ENCODE measurements at regions not wholly inside any gene's neighbourhood (a gene's known extent, or its start where the extent isn't known, plus 50 kb on each side); places are given as distances from the start of the nearest gene placed in this dataset.

- TF ChIP-seq CTCF (IDR thresholded peaks at IDR 0.05) = no peak
- Histone ChIP-seq H3K4me3 (no peak overlapping the region), H3K27ac (no peak overlapping the region)
- DNase-seq (ENCODE audit: low spot score) = no peak
These were observed 139.3 kb upstream of the PRMT8 start for GRCh38 chr12:3351731-3352130.

DNA sequence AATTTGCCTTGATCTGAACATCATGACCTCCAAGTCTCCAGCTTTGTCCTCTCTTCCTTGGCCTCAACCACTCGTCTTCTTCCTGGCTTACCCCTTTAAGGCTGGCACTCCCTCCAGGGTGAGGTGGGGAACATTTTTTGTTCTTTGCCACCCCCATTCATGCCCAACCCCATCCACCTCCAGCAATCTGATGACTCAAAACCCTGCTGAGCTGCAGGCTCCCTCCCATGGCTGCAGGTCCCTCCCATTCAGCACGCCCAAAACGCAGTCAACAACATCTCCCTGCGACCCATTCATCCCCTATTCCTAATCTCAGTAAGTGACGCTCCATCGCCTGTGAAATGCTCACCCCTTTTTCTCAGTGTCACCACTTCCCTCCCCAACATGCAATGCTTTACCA, 138.8 kb upstream of the PRMT8 start:
- Histone ChIP-seq H3K27ac (no peak overlapping the region), H3K4me3 (no peak overlapping the region)
- DNase-seq (ENCODE audit: low spot score) = no peak
- TF ChIP-seq CTCF (IDR thresholded peaks at IDR 0.05) = no peak

- Histone ChIP-seq H3K4me3 (no peak overlapping the region), H3K27ac (no peak overlapping the region)
- TF ChIP-seq CTCF (IDR thresholded peaks at IDR 0.05) = no peak
- DNase-seq (ENCODE audit: low spot score) = no peak
These were observed 137.4 kb upstream of the PRMT8 start for GRCh38 chr12:3353621-3354020.

DNA sequence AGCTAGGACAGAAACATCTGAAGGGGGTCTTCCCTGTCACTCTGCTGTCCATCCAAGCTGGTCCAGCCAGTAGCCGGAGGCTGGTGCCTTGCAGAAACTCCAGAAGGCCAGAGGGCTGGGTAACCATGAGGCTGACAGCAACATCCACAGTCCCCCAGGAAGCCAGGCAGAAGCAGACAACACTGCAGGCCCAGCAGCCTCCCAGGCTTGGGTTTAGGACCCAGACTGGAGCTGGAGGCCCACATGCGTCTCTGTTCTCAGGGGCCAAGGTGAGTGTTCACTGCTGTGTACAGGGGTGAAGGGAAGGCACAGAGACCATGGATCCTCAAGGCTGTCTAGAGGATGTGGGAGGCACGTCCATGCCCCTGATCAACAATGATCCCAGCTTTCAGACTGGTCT, 136.4 kb upstream of the PRMT8 start:
- H3K4me3 ChIP-seq = no peak overlapping the region
- no peak overlapping the region for H3K27ac ChIP-seq
- no peak for TF ChIP-seq CTCF (IDR thresholded peaks at IDR 0.05)
- no peak for DNase-seq (ENCODE audit: low spot score)

DNA sequence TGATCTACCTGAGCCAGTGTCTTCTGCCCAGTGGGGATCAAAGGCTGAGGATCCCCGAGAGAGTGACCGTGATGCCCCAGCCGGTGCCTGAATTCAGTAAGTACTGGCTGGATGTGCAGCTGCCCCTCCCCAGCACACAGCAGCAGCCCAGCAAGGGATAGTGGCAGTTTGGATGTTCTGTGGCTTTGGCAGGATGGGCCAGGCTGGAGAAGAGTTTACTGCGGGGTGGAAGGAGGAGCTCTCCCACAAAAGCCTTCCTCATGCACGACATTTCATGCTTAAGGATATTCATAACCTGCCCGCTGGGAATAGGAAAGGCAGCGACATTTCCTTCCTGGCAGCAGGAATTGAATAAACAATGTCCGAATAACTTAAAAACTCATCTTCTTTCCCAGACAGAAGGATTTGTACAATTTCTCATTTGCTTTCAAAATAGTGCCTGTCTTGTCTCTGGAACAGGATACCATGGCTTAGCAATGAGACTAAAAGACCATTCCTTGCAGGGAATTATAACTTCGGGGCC, 135.6 kb upstream of the PRMT8 start:
- no peak overlapping the region for H3K4me3 ChIP-seq
- H3K27ac ChIP-seq = no peak overlapping the region
- TF ChIP-seq CTCF (IDR thresholded peaks at IDR 0.05) = no peak
- DNase-seq (ENCODE audit: low spot score) = no peak

- DNase-seq (ENCODE audit: low spot score) = peak; percentile 21
- TF ChIP-seq CTCF (IDR thresholded peaks at IDR 0.05) = no peak
- no peak overlapping the region for H3K27ac ChIP-seq
- no peak overlapping the region for H3K4me3 ChIP-seq
These were observed 133.0 kb upstream of the PRMT8 start for GRCh38 chr12:3357950-3358525.

- no peak for TF ChIP-seq CTCF (IDR thresholded peaks at IDR 0.05)
- no peak for DNase-seq (ENCODE audit: low spot score)
- Histone ChIP-seq H3K27ac (no peak overlapping the region), H3K4me3 (no peak overlapping the region)
These were observed 131.5 kb upstream of the PRMT8 start for GRCh38 chr12:3359478-3359877.
